Left lobe of liver (tissue), 2 donors: ENCODE measurements at regions not wholly inside any gene's neighbourhood (a gene's known extent, or its start where the extent isn't known, plus 50 kb on each side); places are given as distances from the start of the nearest gene placed in this dataset.
"Not testable (repeated sequence)": the region's sequence is repeated elsewhere in the genome, so short reads cannot be mapped to it uniquely, and the experiment has no call there.

ENCODE experiments used
- ATAC-seq: fragments of 200-7000 bp; cut with Tn5 transposase; one replicate; pipeline ENCODE4 v1.9.1; 2020; ENCODE audit warnings: mild to moderate bottlenecking, moderate library complexity
- DNase-seq: peaks from one replicate; pipeline ENCODE4 v3.0.0-alpha.2; 2020; ENCODE audit warnings: low spot score
- donor health status: DM: no; HTN: no; CAD: no; lungs with moderate emphysema.
- donor health status: DM: no; HTN: yes; CAD: no.

GRCh38 chr13:65964672-65965071 lies 1265.5 kb downstream of the PCDH9 start:
- DNase-seq (no peak), ATAC-seq (no peak)

- DNase-seq, result no peak
- no peak for ATAC-seq
These were observed 1270.8 kb downstream of the PCDH9 start for GRCh38 chr13:65959305-65959704.

- no peak for ATAC-seq
- no peak for DNase-seq
These were observed 1283.7 kb downstream of the PCDH9 start for GRCh38 chr13:65946387-65946786.

GRCh38 chr13:65943708-65944107 lies 1286.4 kb downstream of the PCDH9 start:
- DNase-seq (no peak), ATAC-seq (no peak)

GRCh38 chr13:65943024-65943423 lies 1287.1 kb downstream of the PCDH9 start:
- no peak for ATAC-seq
- no peak for DNase-seq

GRCh38 chr13:65940720-65941119 lies 1289.4 kb downstream of the PCDH9 start:
- ATAC-seq (no peak), DNase-seq (no peak)

GRCh38 chr13:65937251-65937650 lies 1292.9 kb downstream of the PCDH9 start:
- DNase-seq, result no peak
- no peak for ATAC-seq

GRCh38 chr13:65936249-65936648 lies 1293.9 kb downstream of the PCDH9 start:
- no peak for DNase-seq
- ATAC-seq, result no peak

- DNase-seq, result no peak
- no peak for ATAC-seq
These were observed 1297.4 kb downstream of the PCDH9 start for GRCh38 chr13:65932587-65933239.

- DNase-seq (no peak), ATAC-seq (no peak)
These were observed 1298.1 kb downstream of the PCDH9 start for GRCh38 chr13:65932013-65932412.

GRCh38 chr13:65929436-65929835 lies 1300.7 kb downstream of the PCDH9 start:
- no peak for DNase-seq

GRCh38 chr13:65926750-65927171 lies 1303.4 kb downstream of the PCDH9 start:
- ATAC-seq, result peak; percentile 82

More at GRCh38 chr13:65929436-65929835, 1300.7 kb downstream of the PCDH9 start:
- no peak for ATAC-seq

GRCh38 chr13:65922846-65923245 lies 1307.3 kb downstream of the PCDH9 start:
- ATAC-seq, DNase-seq: not testable (repeated sequence)

More at GRCh38 chr13:65926750-65927171, 1303.4 kb downstream of the PCDH9 start:
- DNase-seq, result peak; percentile 54

GRCh38 chr13:65921933-65922332 lies 1308.2 kb downstream of the PCDH9 start:
- ATAC-seq (no peak), DNase-seq (no peak)

GRCh38 chr13:65917731-65918130 lies 1312.4 kb downstream of the PCDH9 start:
- ATAC-seq (no peak), DNase-seq (no peak)

- no peak for ATAC-seq
- DNase-seq, result no peak
These were observed 1314.9 kb downstream of the PCDH9 start for GRCh38 chr13:65915195-65915594.

- DNase-seq (no peak), ATAC-seq (no peak)
These were observed 1315.4 kb downstream of the PCDH9 start for GRCh38 chr13:65914716-65915115.

GRCh38 chr13:65913173-65913572 lies 1317.0 kb downstream of the PCDH9 start:
- ATAC-seq (no peak), DNase-seq (no peak)

- ATAC-seq, result no peak
These were observed 1317.6 kb downstream of the PCDH9 start for GRCh38 chr13:65912516-65912915.

GRCh38 chr13:65911546-65912193 lies 1318.5 kb downstream of the PCDH9 start:
- no peak for DNase-seq
- no peak for ATAC-seq

More at GRCh38 chr13:65912516-65912915, 1317.6 kb downstream of the PCDH9 start:
- DNase-seq, result no peak

GRCh38 chr13:65909501-65909900 lies 1320.6 kb downstream of the PCDH9 start:
- ATAC-seq, result no peak
- DNase-seq, result no peak

- no peak for DNase-seq
- no peak for ATAC-seq
These were observed 1322.2 kb downstream of the PCDH9 start for GRCh38 chr13:65907666-65908525.
